ENCODE measurements at regions not wholly inside any gene's neighbourhood (a gene's known extent, or its start where the extent isn't known, plus 50 kb on each side); places are given as distances from the start of the nearest gene placed in this dataset.
"Not testable (repeated sequence)": the region's sequence is repeated elsewhere in the genome, so short reads cannot be mapped to it uniquely, and the experiment has no call there.

GRCh38 chr3:177787279-177788041 is 590.2 kb upstream of the TBL1XR1 start:
- DNase-seq (ENCODE audit: low read depth): no peak
- no peak overlapping the region for H3K4me3 ChIP-seq (ENCODE audit: low read depth, low read length)
- TF ChIP-seq CTCF (IDR thresholded peaks at IDR 0.05; ENCODE audit: low read depth, low read length, missing control alignments): no peak

- no peak overlapping the region for H3K4me3 ChIP-seq (ENCODE audit: low read depth, low read length)
- no peak for TF ChIP-seq CTCF (IDR thresholded peaks at IDR 0.05; ENCODE audit: low read depth, low read length, missing control alignments)
- no peak for DNase-seq (ENCODE audit: low read depth)
Observed at GRCh38 chr3:177789500-177789899, 592.2 kb upstream of the TBL1XR1 start.

DNA sequence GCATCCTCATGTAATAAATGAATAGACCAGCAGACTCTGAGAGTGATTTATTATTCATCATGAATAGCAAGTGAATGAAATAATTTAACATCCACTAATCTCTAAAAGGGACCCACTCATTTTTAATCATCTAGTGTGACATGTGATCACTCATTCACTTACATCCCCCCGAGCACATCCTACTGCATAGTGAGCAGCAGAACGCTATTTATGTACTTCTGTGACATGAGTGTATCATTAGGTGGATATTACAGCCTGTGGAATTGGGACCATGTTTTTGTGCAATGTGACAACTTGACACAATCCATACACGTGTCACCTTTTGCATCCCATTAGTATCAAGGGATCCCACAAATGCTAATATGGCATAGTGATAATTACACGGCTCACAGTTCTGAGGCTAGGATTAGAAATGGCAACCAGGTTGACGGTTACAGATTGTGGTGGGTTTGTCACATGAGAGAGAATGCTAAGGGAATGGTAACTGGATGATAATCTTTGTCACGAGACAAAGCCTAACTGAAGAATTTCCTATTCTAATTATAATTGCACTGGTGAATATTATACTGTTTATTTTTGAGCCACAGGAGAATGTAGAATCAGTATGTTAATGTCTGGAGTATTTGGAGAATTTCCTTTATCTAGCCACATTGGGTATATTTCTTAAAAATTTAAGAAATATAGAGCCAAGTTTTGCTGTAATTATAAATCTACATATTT is 595.2 kb upstream of the TBL1XR1 start:
- no peak for DNase-seq (ENCODE audit: low read depth)
- TF ChIP-seq CTCF (IDR thresholded peaks at IDR 0.05; ENCODE audit: low read depth, low read length, missing control alignments): no peak
- H3K4me3 ChIP-seq (ENCODE audit: low read depth, low read length): no peak overlapping the region

DNA sequence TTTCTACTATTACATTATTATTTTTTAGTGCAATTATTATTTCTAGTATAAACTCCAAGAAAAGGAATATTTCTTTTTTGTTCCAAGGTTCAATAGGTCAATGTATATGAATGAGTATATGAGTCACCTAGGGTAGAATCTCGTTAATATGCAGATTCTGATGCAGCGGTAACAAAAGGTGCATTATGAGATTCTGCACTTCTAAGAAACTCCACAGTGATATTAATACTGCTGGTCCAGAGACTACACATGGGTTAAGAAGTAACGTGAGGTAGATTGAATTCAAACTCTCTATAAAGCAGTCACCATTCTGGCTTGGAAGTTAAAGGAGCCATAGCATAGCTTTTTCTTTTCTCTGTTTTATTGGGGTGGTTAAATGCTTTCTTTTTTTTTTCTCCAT is 596.2 kb upstream of the TBL1XR1 start:
- no peak for TF ChIP-seq CTCF (IDR thresholded peaks at IDR 0.05; ENCODE audit: low read depth, low read length, missing control alignments)
- DNase-seq (ENCODE audit: low read depth): no peak
- H3K4me3 ChIP-seq (ENCODE audit: low read depth, low read length): no peak overlapping the region

GRCh38 chr3:177795216-177795615 is 597.9 kb upstream of the TBL1XR1 start:
- H3K4me3 ChIP-seq (ENCODE audit: low read depth, low read length): no peak overlapping the region
- no peak for TF ChIP-seq CTCF (IDR thresholded peaks at IDR 0.05; ENCODE audit: low read depth, low read length, missing control alignments)
- DNase-seq (ENCODE audit: low read depth): no peak

DNA sequence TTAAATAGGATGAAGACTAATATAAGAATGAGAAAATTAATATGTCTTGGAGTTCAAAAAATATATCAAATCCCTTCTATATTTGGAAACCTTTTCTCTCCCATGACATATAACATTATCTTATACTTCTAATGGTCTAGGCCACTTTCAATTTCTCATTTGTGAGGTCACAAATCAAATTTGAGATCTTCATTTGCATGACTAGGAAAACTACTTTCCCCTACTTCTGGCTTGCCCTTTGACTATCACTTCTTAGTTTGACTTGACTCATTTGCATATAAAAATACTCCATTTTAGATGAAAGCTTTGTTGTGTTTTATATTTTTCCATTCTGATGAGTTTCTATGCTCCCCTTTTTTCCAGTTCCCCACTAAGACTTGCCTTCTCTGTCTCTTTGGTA is 598.6 kb upstream of the TBL1XR1 start:
- no peak for TF ChIP-seq CTCF (IDR thresholded peaks at IDR 0.05; ENCODE audit: low read depth, low read length, missing control alignments)
- no peak for DNase-seq (ENCODE audit: low read depth)
- no peak overlapping the region for H3K4me3 ChIP-seq (ENCODE audit: low read depth, low read length)

GRCh38 chr3:177800147-177800546 is 602.9 kb upstream of the TBL1XR1 start:
- not testable (repeated sequence) for H3K4me3 ChIP-seq (ENCODE audit: low read depth, low read length); DNase-seq (ENCODE audit: low read depth)

Data from GM12864 (cell line).